H9 (cell line): ENCODE measurements at regions not wholly inside any gene's neighbourhood (a gene's known extent, or its start where the extent isn't known, plus 50 kb on each side); places are given as distances from the start of the nearest gene placed in this dataset.

ENCODE experiments used
- DNase-seq: peaks from one replicate; pipeline ENCODE4 v3.0.0-alpha.2; 2017
- H2AFZ ChIP-seq: one replicate; pipeline ENCODE4 v1.6.1; 2013; ENCODE audit warnings: mild to moderate bottlenecking, low read length, control low read depth, moderate library complexity
- H2AK5ac ChIP-seq: 2 replicates; pipeline ENCODE4 v1.6.1; 2013; ENCODE audit warnings: low read length, control low read depth, mixed read lengths; ENCODE audit not compliant: insufficient read length
- H2BK120ac ChIP-seq: one replicate; pipeline ENCODE4 v1.6.1; 2013; ENCODE audit warnings: low read depth, mild to moderate bottlenecking, low read length, control low read depth, inconsistent platforms; ENCODE audit not compliant: poor library complexity, severe bottlenecking
- H2BK12ac ChIP-seq: 2 replicates; pipeline ENCODE4 v1.6.1; 2013; ENCODE audit warnings: low read length, control low read depth, mixed read lengths, low read depth; ENCODE audit not compliant: insufficient read length
- H2BK15ac ChIP-seq: 2 replicates; pipeline ENCODE4 v1.6.1; 2013; ENCODE audit warnings: low read depth, low read length, control low read depth
- H2BK20ac ChIP-seq: one replicate; pipeline ENCODE4 v1.6.1; 2013; ENCODE audit warnings: low read depth, mild to moderate bottlenecking, low read length, control low read depth, inconsistent platforms; ENCODE audit not compliant: poor library complexity, severe bottlenecking
- H2BK5ac ChIP-seq: 2 replicates; pipeline ENCODE4 v1.6.1; 2013; ENCODE audit warnings: low read length, control low read depth, mixed read lengths; ENCODE audit not compliant: insufficient read length
- H3K14ac ChIP-seq: 2 replicates; pipeline ENCODE4 v1.6.1; 2013; ENCODE audit warnings: low read length, control low read depth; ENCODE audit not compliant: insufficient read depth
- H3K18ac ChIP-seq: 2 replicates; pipeline ENCODE4 v1.6.1; 2013; ENCODE audit warnings: low read depth, mild to moderate bottlenecking, mixed read lengths, low read length, control low read depth; ENCODE audit not compliant: insufficient read length
- H3K23ac ChIP-seq: 2 replicates; pipeline ENCODE4 v1.6.1; 2013; ENCODE audit warnings: low read length, control low read depth, mixed read lengths, low read depth; ENCODE audit not compliant: insufficient read length
- H3K23me2 ChIP-seq: 2 replicates; pipeline ENCODE4 v1.6.1; 2013; ENCODE audit warnings: low read depth, mild to moderate bottlenecking, mixed read lengths, low read length, control low read depth; ENCODE audit not compliant: insufficient read length, poor library complexity, severe bottlenecking
- H3K27ac ChIP-seq: 2 replicates; pipeline ENCODE4 v1.5.1; 2013; ENCODE audit warnings: low read length, control low read depth, mixed read lengths, low read depth; ENCODE audit not compliant: insufficient read length
- H3K27me3 ChIP-seq: 2 replicates; pipeline ENCODE4 v1.6.1; 2013; ENCODE audit warnings: low read length, control low read depth, inconsistent platforms; ENCODE audit not compliant: insufficient read depth
- H3K4ac ChIP-seq: 2 replicates; pipeline ENCODE4 v1.6.1; 2013; ENCODE audit warnings: low read depth, mild to moderate bottlenecking, control low read depth, inconsistent platforms, low read length, moderate library complexity
- H3K4me1 ChIP-seq: 2 replicates; pipeline ENCODE4 v1.6.1; 2013; ENCODE audit warnings: low read length, control low read depth, inconsistent platforms; ENCODE audit not compliant: insufficient read depth
- H3K4me2 ChIP-seq: 2 replicates; pipeline ENCODE4 v1.6.1; 2013; ENCODE audit warnings: low read length, control low read depth, mixed read lengths; ENCODE audit not compliant: insufficient read length, insufficient read depth
- H3K56ac ChIP-seq: 2 replicates; pipeline ENCODE4 v1.6.1; 2013; ENCODE audit warnings: low read depth, mild to moderate bottlenecking, mixed read lengths, low read length, control low read depth; ENCODE audit not compliant: insufficient read length
- H3K79me1 ChIP-seq: 2 replicates; pipeline ENCODE4 v1.6.1; 2013; ENCODE audit warnings: low read depth, mild to moderate bottlenecking, moderate library complexity, low read length, control low read depth, inconsistent platforms; ENCODE audit not compliant: insufficient read depth, poor library complexity, severe bottlenecking
- H3K79me2 ChIP-seq: 2 replicates; pipeline ENCODE4 v1.6.1; 2013; ENCODE audit warnings: low read length, control low read depth, inconsistent platforms; ENCODE audit not compliant: insufficient read depth
- H3K9ac ChIP-seq: 2 replicates; pipeline ENCODE4 v1.6.1; 2013; ENCODE audit warnings: low read length, control low read depth, mixed read lengths; ENCODE audit not compliant: insufficient read length; ENCODE audit errors: extremely low read depth
- H3K9me3 ChIP-seq: one replicate; pipeline ENCODE4 v1.6.1; 2013; ENCODE audit warnings: low read depth, low read length, inconsistent platforms; ENCODE audit not compliant: control insufficient read depth
- H3T11ph ChIP-seq: one replicate; pipeline ENCODE4 v1.6.1; 2013; ENCODE audit warnings: mild to moderate bottlenecking, low read length, control low read depth, inconsistent platforms
- H4K20me1 ChIP-seq: one replicate; pipeline ENCODE4 v1.6.1; 2013; ENCODE audit not compliant: control insufficient read depth, insufficient read length, insufficient read depth
- H4K5ac ChIP-seq: 2 replicates; pipeline ENCODE4 v1.6.1; 2013; ENCODE audit warnings: low read depth, mild to moderate bottlenecking, mixed read lengths, low read length, control low read depth; ENCODE audit not compliant: insufficient read length
- H4K8ac ChIP-seq: replicated peaks from 2 replicates; pipeline ENCODE4 v1.6.1; 2013; ENCODE audit warnings: low read length, control low read depth, mixed read lengths, low read depth; ENCODE audit not compliant: insufficient read length
- H4K91ac ChIP-seq: 2 replicates; pipeline ENCODE4 v1.6.1; 2013; ENCODE audit warnings: low read depth, mild to moderate bottlenecking, moderate library complexity, mixed read lengths, low read length, control low read depth; ENCODE audit not compliant: insufficient read length
- H3K27ac Mint-ChIP-seq, 3 experiments: 2 replicates in 2 of 3; 3 replicates in 1 of 3; pipeline ENCODE4 v1.8.0; 2020 to 2021; ENCODE audit warnings: mixed read lengths in 3 of 3, mild to moderate bottlenecking in 1 of 3, moderate library complexity in 1 of 3
- H3K27me3 Mint-ChIP-seq: 2 replicates; pipeline ENCODE4 v1.8.0; 2021; ENCODE audit warnings: low read depth, mild to moderate bottlenecking, moderate library complexity, mixed read lengths
- H3K36me3 Mint-ChIP-seq, 3 experiments: 2 replicates in 2 of 3; 3 replicates in 1 of 3; pipeline ENCODE4 v1.8.0; 2020 to 2021; ENCODE audit warnings: low read depth in 3 of 3, mixed read lengths in 3 of 3; ENCODE audit not compliant: insufficient read depth in 1 of 3
- H3K4me1 Mint-ChIP-seq, 2 experiments: 2 replicates each; pipeline ENCODE4 v1.8.0; 2020; ENCODE audit warnings: mixed read lengths in 2 of 2
- H3K4me3 Mint-ChIP-seq, 2 experiments: 2 replicates in 1 of 2; 3 replicates in 1 of 2; pipeline ENCODE4 v1.8.0; 2020 to 2021; ENCODE audit warnings: mild to moderate bottlenecking in 2 of 2, mixed read lengths in 2 of 2, moderate library complexity in 1 of 2
- H3K9me3 Mint-ChIP-seq, 2 experiments: 2 replicates in 1 of 2; 3 replicates in 1 of 2; pipeline ENCODE4 v1.8.0; 2020; ENCODE audit warnings: mild to moderate bottlenecking in 2 of 2, mixed read lengths in 2 of 2, moderate library complexity in 1 of 2
- CTCF ChIP-seq: fragments of 200-600 bp; sonication (generic); conservative IDR thresholded peaks from 3 replicates; pipeline ENCODE4 v1.8.0; 2021; ENCODE audit warnings: antibody characterized with exemption, mild to moderate bottlenecking
- WGBS: extraction: QIAGEN DNeasy Blood & Tissue Kit; methylation state at CpG from one replicate; pipeline ENCODE4 v1.1.7; 2013; ENCODE audit warnings: missing lambda C conversion rate, low lambda C conversion rate, mixed read lengths; ENCODE audit not compliant: insufficient read length; ENCODE audit errors: extremely low coverage; 5-methylcytosine and 5-hydroxymethylcytosine counted together

GRCh38 chr2:123035541-123035940 lies 989.5 kb upstream of the CNTNAP5 start:
- H3K14ac ChIP-seq: no peak overlapping the region

More at GRCh38 chr2:123035541-123035940, 989.5 kb upstream of the CNTNAP5 start:
- Mint-ChIP-seq H3K36me3 (peaks cover 4 to 20% (median 6%) of the 10 kb centered on the region in 3 experiments), H3K27ac (no peak overlapping the region), H3K4me1 (no peaks in the 10 kb centered on the region), H3K27me3 (no peaks in the 10 kb centered on the region), H3K9me3 (peaks cover 14 to 17% of the 10 kb centered on the region in 2 experiments), H3K4me3 (no peak overlapping the region)
- no peak overlapping the region for H3K9ac ChIP-seq
- H2BK120ac ChIP-seq: no peak overlapping the region
- no peak overlapping the region for H4K5ac ChIP-seq
- no peaks in the 10 kb centered on the region for H4K20me1 ChIP-seq
- H3K79me1 ChIP-seq: no peaks in the 10 kb centered on the region
- no peak overlapping the region for H4K8ac ChIP-seq
- TF ChIP-seq CTCF: no peak
- no peak overlapping the region for H3K23ac ChIP-seq
- no peaks in the 10 kb centered on the region for H3K4me1 ChIP-seq
- no peak overlapping the region for H2BK12ac ChIP-seq
- H2AK5ac ChIP-seq: no peak overlapping the region
- no peak overlapping the region for H3K4me2 ChIP-seq
- no peaks in the 10 kb centered on the region for H3K9me3 ChIP-seq
- no peaks in the 10 kb centered on the region for H3K27me3 ChIP-seq
- no peak overlapping the region for H2BK15ac ChIP-seq
- no peak overlapping the region for H3K27ac ChIP-seq
- no peak overlapping the region for H3K56ac ChIP-seq
- DNase-seq: no peak
- no peak overlapping the region for H4K91ac ChIP-seq
- no peaks in the 10 kb centered on the region for H3K23me2 ChIP-seq
- H3K18ac ChIP-seq: no peak overlapping the region
- no peak overlapping the region for H2BK20ac ChIP-seq
- H3T11ph ChIP-seq: no peak overlapping the region
- H3K79me2 ChIP-seq: no peaks in the 10 kb centered on the region
- no peak overlapping the region for H3K4ac ChIP-seq
- no peak overlapping the region for H2BK5ac ChIP-seq
- no CpG with 5 or more reads among the region's 1 CpG for WGBS
- H2AFZ ChIP-seq: no peak overlapping the region
